Liver (tissue), 8 donors: ENCODE measurements at regions not wholly inside any gene's neighbourhood (a gene's known extent, or its start where the extent isn't known, plus 50 kb on each side); places are given as distances from the start of the nearest gene placed in this dataset.

Experiments
- DNase-seq: peaks from one replicate; pipeline ENCODE4 v3.0.0-alpha.2; 2017; ENCODE audit warnings: low spot score
- H3K27ac ChIP-seq, 2 donors: one replicate each; pipeline ENCODE4 v1.7.0; 2013; ENCODE audit warnings: inconsistent platforms in 2 of 2, low read length in 2 of 2, control low read depth in 1 of 2, low read depth in 1 of 2, mild to moderate bottlenecking in 1 of 2
- H3K27me3 ChIP-seq, 4 donors: one replicate each; pipeline versions ENCODE4 v1.6.1 to v1.7.0; 2013; ENCODE audit warnings: low read length in 3 of 4, inconsistent platforms in 1 of 4, mild to moderate bottlenecking in 1 of 4, moderate library complexity in 1 of 4; ENCODE audit not compliant: control insufficient read depth in 4 of 4, insufficient read depth in 4 of 4
- H3K36me3 ChIP-seq, 4 donors: one replicate each; pipeline versions ENCODE4 v1.6.1 to v1.7.0; 2013; ENCODE audit warnings: low read length in 3 of 4, mild to moderate bottlenecking in 3 of 4, low read depth in 1 of 4, moderate library complexity in 1 of 4; ENCODE audit not compliant: control insufficient read depth in 4 of 4, insufficient read depth in 3 of 4
- H3K4me1 ChIP-seq, 4 donors: one replicate each; pipeline versions ENCODE4 v1.6.1 to v1.7.0; 2013; ENCODE audit warnings: low read length in 3 of 4, mild to moderate bottlenecking in 3 of 4, moderate library complexity in 1 of 4; ENCODE audit not compliant: control insufficient read depth in 4 of 4, insufficient read depth in 4 of 4
- H3K4me3 ChIP-seq, 3 donors: one replicate each; pipeline versions ENCODE4 v1.6.1 to v1.7.0; 2013; ENCODE audit warnings: low read length in 3 of 3, control low read depth in 1 of 3, low read depth in 1 of 3, mild to moderate bottlenecking in 1 of 3
- H3K9ac ChIP-seq, 2 donors: one replicate each; pipeline ENCODE4 v1.7.0; 2013; ENCODE audit warnings: low read length in 2 of 2, mild to moderate bottlenecking in 2 of 2, moderate library complexity in 2 of 2, control low read depth in 1 of 2, low read depth in 1 of 2
- H3K9me3 ChIP-seq, 4 donors: one replicate each; pipeline versions ENCODE4 v1.6.1 to v1.7.0; 2013; ENCODE audit warnings: low read length in 3 of 4; ENCODE audit not compliant: control insufficient read depth in 4 of 4
- ATF3 ChIP-seq: IDR thresholded peaks from 2 replicates; pipeline ENCODE4 v1.6.1; 2016; ENCODE audit warnings: antibody characterized with exemption
- CTCF ChIP-seq: fragments of 150-350 bp; IDR thresholded peaks from 2 replicates; pipeline ENCODE4 v1.5.1; 2017; ENCODE audit warnings: improper control_type of control experiment, low read depth, low read length; ENCODE audit not compliant: missing input control
- EGR1 ChIP-seq, 2 donors: IDR thresholded peaks; 2 replicates each; pipeline ENCODE4 v1.6.1; 2016 to 2018; ENCODE audit warnings: antibody characterized with exemption in 2 of 2, low read depth in 2 of 2
- FOXA1 ChIP-seq: IDR thresholded peaks from 2 replicates; pipeline ENCODE4 v1.6.1; 2016; ENCODE audit warnings: antibody characterized with exemption
- FOXA2 ChIP-seq: IDR thresholded peaks from 2 replicates; pipeline ENCODE4 v1.6.1; 2016; ENCODE audit warnings: antibody characterized with exemption
- GABPA ChIP-seq, 2 donors: IDR thresholded peaks in 1 of 2; conservative IDR thresholded peaks in 1 of 2; 2 replicates each; pipeline ENCODE4 v1.6.1; 2016; ENCODE audit warnings: antibody characterized with exemption in 2 of 2, mild to moderate bottlenecking in 1 of 2, moderate library complexity in 1 of 2
- HNF4A ChIP-seq, 2 donors: conservative IDR thresholded peaks; 2 replicates each; pipeline ENCODE4 v1.6.1; 2016; ENCODE audit warnings: antibody characterized with exemption in 2 of 2, mild to moderate bottlenecking in 2 of 2
- HNF4G ChIP-seq: IDR thresholded peaks from 2 replicates; pipeline ENCODE4 v1.6.1; 2016; ENCODE audit warnings: antibody characterized with exemption
- JUND ChIP-seq, 2 donors: IDR thresholded peaks; 2 replicates each; pipeline ENCODE4 v1.6.1; 2016; ENCODE audit warnings: antibody characterized with exemption in 2 of 2
- NR2F2 ChIP-seq: IDR thresholded peaks from 2 replicates; pipeline ENCODE4 v1.6.1; 2016; ENCODE audit warnings: antibody characterized with exemption
- RAD21 ChIP-seq, 2 donors: IDR thresholded peaks; 2 replicates each; pipeline ENCODE4 v1.6.1; 2016; ENCODE audit warnings: antibody characterized with exemption in 2 of 2, mild to moderate bottlenecking in 2 of 2
- RXRA ChIP-seq, 2 donors: IDR thresholded peaks; 2 replicates each; pipeline ENCODE4 v1.6.1; 2017 to 2018; ENCODE audit warnings: antibody characterized with exemption in 2 of 2, mild to moderate bottlenecking in 1 of 2
- SP1 ChIP-seq: IDR thresholded peaks from 2 replicates; pipeline ENCODE4 v1.6.1; 2018; ENCODE audit warnings: antibody characterized with exemption, mild to moderate bottlenecking
- TAF1 ChIP-seq: conservative IDR thresholded peaks from 2 replicates; pipeline ENCODE4 v1.6.1; 2016; ENCODE audit warnings: antibody characterized with exemption, mild to moderate bottlenecking
- YY1 ChIP-seq: IDR thresholded peaks from 2 replicates; pipeline ENCODE4 v1.6.1; 2016; ENCODE audit warnings: antibody characterized with exemption, mild to moderate bottlenecking
- ZBTB33 ChIP-seq: IDR thresholded peaks from 2 replicates; pipeline ENCODE4 v1.6.1; 2016; ENCODE audit warnings: antibody characterized with exemption
- WGBS: extraction: QIAGEN DNeasy Blood & Tissue Kit; methylation state at CpG from one replicate; pipeline ENCODE4 v1.1.7; 2013; 5-methylcytosine and 5-hydroxymethylcytosine counted together
- TF ChIP-seq, protein P1 (sequence below): IDR thresholded peaks from 2 replicates; pipeline ENCODE4 v1.6.1; 2016; ENCODE audit warnings: antibody characterized with exemption, mild to moderate bottlenecking
- TF ChIP-seq, protein P2 (sequence below): IDR thresholded peaks from 2 replicates; pipeline ENCODE4 v1.6.1; 2016; ENCODE audit warnings: antibody characterized with exemption
- donor health status: healthy.
- donor health status: healthy.
- donor health status: healthy.
- donor health status: healthy.
- donor health status: healthy.

- TF ChIP-seq RAD21 (IDR thresholded peaks at IDR 0.05) (no peak), GABPA (IDR thresholded peaks at IDR 0.05 in 1 of 2, conservative IDR thresholded peaks at IDR 0.05 in 1 of 2) (no peak), HNF4G (no peak), JUND (IDR thresholded peaks at IDR 0.05) (no peak), NR2F2 (no peak), RXRA (IDR thresholded peaks at IDR 0.05) (no peak)
- TF ChIP-seq, protein P1, sequence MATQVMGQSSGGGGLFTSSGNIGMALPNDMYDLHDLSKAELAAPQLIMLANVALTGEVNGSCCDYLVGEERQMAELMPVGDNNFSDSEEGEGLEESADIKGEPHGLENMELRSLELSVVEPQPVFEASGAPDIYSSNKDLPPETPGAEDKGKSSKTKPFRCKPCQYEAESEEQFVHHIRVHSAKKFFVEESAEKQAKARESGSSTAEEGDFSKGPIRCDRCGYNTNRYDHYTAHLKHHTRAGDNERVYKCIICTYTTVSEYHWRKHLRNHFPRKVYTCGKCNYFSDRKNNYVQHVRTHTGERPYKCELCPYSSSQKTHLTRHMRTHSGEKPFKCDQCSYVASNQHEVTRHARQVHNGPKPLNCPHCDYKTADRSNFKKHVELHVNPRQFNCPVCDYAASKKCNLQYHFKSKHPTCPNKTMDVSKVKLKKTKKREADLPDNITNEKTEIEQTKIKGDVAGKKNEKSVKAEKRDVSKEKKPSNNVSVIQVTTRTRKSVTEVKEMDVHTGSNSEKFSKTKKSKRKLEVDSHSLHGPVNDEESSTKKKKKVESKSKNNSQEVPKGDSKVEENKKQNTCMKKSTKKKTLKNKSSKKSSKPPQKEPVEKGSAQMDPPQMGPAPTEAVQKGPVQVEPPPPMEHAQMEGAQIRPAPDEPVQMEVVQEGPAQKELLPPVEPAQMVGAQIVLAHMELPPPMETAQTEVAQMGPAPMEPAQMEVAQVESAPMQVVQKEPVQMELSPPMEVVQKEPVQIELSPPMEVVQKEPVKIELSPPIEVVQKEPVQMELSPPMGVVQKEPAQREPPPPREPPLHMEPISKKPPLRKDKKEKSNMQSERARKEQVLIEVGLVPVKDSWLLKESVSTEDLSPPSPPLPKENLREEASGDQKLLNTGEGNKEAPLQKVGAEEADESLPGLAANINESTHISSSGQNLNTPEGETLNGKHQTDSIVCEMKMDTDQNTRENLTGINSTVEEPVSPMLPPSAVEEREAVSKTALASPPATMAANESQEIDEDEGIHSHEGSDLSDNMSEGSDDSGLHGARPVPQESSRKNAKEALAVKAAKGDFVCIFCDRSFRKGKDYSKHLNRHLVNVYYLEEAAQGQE, result no peak
- Histone ChIP-seq H3K36me3 (no peaks in the 10 kb centered on the region), H3K27me3 (peaks cover 0 to 5% (median 0%) of the 10 kb centered on the region in 4 donors), H3K9me3 (no peaks in the 10 kb centered on the region), H3K27ac (no peak overlapping the region), H3K4me1 (no peaks in the 10 kb centered on the region), H3K4me3 (no peak overlapping the region), H3K9ac (no peak overlapping the region)
- WGBS, result 65% methylated on average over 15 of the region's 15 CpGs
- no peak for DNase-seq
Measured at GRCh38 chr4:181611033-181611711, 632.0 kb upstream of the TENM3 start.

DNA sequence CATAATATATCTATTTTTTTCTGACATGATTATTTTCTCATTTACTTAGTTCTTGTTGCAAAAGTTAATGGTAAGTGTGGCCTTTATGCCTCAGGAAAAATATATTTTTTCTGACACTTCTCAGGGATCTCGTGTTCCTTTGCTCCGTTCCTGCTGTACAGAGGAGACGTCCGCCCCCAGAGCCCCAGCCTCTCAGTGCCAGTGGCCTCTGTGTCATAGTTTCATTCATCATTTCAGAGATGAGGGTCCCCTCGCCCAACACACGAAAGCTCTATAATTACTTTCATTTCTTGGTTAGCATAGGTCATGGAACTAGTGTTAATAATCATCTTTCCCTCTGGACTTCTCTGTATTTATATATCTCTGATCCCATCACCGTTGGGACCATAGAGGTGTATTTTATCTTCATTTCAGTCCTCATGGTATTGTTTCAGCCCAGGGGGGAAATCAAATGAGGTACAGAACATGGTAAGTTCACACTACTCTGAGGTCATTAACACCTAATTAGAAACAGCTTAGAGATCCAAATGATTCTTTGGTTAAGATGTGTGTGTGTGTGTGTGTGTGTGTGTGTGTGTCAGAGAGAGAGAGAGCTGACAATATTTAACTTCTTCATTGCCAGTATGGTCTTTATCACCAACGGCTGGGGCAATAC, 631.1 kb upstream of the TENM3 start:
- H3K4me1 ChIP-seq, result no peaks in the 10 kb centered on the region
- TF ChIP-seq ZBTB33 (no peak), FOXA1 (no peak), HNF4A (conservative IDR thresholded peaks at IDR 0.05) (no peak), EGR1 (IDR thresholded peaks at IDR 0.05; ENCODE audit: low read depth in 2 of 2) (no peak), NR2F2 (no peak), ATF3 (no peak), RXRA (IDR thresholded peaks at IDR 0.05) (no peak), HNF4G (no peak), YY1 (no peak), TAF1 (no peak), RAD21 (IDR thresholded peaks at IDR 0.05) (no peak), FOXA2 (no peak), JUND (IDR thresholded peaks at IDR 0.05) (no peak), SP1 (no peak), GABPA (IDR thresholded peaks at IDR 0.05 in 1 of 2, conservative IDR thresholded peaks at IDR 0.05 in 1 of 2) (no peak), CTCF (no peak)
- TF ChIP-seq, protein P2, sequence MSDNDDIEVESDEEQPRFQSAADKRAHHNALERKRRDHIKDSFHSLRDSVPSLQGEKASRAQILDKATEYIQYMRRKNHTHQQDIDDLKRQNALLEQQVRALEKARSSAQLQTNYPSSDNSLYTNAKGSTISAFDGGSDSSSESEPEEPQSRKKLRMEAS, result no peak
- TF ChIP-seq, protein P1, result no peak
- no peak for DNase-seq
- no peak overlapping the region for H3K9ac ChIP-seq
- no peaks in the 10 kb centered on the region for H3K36me3 ChIP-seq
- H3K9me3 ChIP-seq, result no peaks in the 10 kb centered on the region
- no peak overlapping the region for H3K4me3 ChIP-seq
- H3K27me3 ChIP-seq, result peaks cover 0 to 5% (median 0%) of the 10 kb centered on the region in 4 donors
- H3K27ac ChIP-seq, result no peak overlapping the region
- WGBS, result 49% methylated on average over 8 of the region's 8 CpGs
